ENCODE measurements at regions not wholly inside any gene's neighbourhood (a gene's known extent, or its start where the extent isn't known, plus 50 kb on each side); places are given as distances from the start of the nearest gene placed in this dataset.

DNA sequence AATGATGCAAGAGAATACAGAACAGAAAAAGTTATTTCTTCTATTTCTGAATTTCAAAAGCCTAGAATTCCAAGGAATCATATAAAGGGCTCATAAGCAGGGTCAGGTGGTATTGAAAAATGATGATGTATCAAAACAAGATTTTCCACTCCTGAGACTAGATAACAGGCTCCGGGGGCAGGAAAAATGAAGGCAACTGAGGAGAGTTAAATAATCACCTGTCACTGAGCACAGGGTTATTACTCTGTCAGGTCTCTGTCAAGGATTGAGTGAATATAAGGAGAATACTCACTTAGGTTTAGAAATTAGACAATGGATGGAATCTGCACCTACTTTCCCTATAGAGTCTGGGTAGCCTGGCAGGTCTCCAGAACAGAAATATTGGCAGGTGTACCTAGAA is 76.1 kb upstream of the KHDRBS2 start:
- TF ChIP-seq RAD21 (conservative IDR thresholded peaks at IDR 0.05): no peak
- TF ChIP-seq, protein P1, sequence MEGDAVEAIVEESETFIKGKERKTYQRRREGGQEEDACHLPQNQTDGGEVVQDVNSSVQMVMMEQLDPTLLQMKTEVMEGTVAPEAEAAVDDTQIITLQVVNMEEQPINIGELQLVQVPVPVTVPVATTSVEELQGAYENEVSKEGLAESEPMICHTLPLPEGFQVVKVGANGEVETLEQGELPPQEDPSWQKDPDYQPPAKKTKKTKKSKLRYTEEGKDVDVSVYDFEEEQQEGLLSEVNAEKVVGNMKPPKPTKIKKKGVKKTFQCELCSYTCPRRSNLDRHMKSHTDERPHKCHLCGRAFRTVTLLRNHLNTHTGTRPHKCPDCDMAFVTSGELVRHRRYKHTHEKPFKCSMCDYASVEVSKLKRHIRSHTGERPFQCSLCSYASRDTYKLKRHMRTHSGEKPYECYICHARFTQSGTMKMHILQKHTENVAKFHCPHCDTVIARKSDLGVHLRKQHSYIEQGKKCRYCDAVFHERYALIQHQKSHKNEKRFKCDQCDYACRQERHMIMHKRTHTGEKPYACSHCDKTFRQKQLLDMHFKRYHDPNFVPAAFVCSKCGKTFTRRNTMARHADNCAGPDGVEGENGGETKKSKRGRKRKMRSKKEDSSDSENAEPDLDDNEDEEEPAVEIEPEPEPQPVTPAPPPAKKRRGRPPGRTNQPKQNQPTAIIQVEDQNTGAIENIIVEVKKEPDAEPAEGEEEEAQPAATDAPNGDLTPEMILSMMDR (IDR thresholded peaks at IDR 0.05; ENCODE audit: poor library complexity, severe bottlenecking): no peak
- no peak for TF ChIP-seq EZH2 (IDR thresholded peaks at IDR 0.05; ENCODE audit: borderline replicate concordance, insufficient read depth, low read length, poor library complexity, severe bottlenecking)

All from neural cell (in vitro differentiated cells).